Neural cell (in vitro differentiated cells): ENCODE measurements at regions not wholly inside any gene's neighbourhood (a gene's known extent, or its start where the extent isn't known, plus 50 kb on each side); places are given as distances from the start of the nearest gene placed in this dataset.

Source experiments
- H2AFZ ChIP-seq: fragments of 200-600, 300-800 bp; sonication (generic), shearing (Covaris generic); 2 replicates; pipeline ENCODE4 v1.6.0; 2014; ENCODE audit warnings: low read depth, mild to moderate bottlenecking, antibody characterized with exemption, low read length, moderate library complexity
- H3F3A ChIP-seq: fragments of 200-600 bp; shearing (Covaris generic); 2 replicates; pipeline ENCODE4 v1.6.1; 2016; ENCODE audit warnings: mild to moderate bottlenecking, moderate library complexity, mixed read lengths, antibody characterized with exemption, low read length; ENCODE audit not compliant: insufficient read depth, poor library complexity, severe bottlenecking
- H3K27ac ChIP-seq: fragments of 200-600, 300-800 bp; sonication (generic), shearing (Covaris generic); 2 replicates; pipeline ENCODE4 v1.5.1; 2014; ENCODE audit warnings: mild to moderate bottlenecking, low read length, moderate library complexity
- H3K27me3 ChIP-seq: fragments of 300-800, 200-600 bp; sonication (generic), shearing (Covaris generic); 2 replicates; pipeline ENCODE4 v1.6.0; 2014; ENCODE audit warnings: mild to moderate bottlenecking, low read depth, low read length, moderate library complexity; ENCODE audit not compliant: insufficient read depth
- H3K36me3 ChIP-seq: fragments of 300-800, 200-600 bp; sonication (generic), shearing (Covaris generic); 2 replicates; pipeline ENCODE4 v1.5.1; 2014; ENCODE audit warnings: mild to moderate bottlenecking, antibody characterized with exemption, low read length, moderate library complexity; ENCODE audit not compliant: insufficient read depth
- H3K4me2 ChIP-seq: fragments of 300-800, 200-600 bp; sonication (generic), shearing (Covaris generic); 2 replicates; pipeline ENCODE4 v1.6.0; 2014; ENCODE audit warnings: mild to moderate bottlenecking, low read length
- H3K4me3 ChIP-seq: fragments of 300-800, 200-600 bp; sonication (generic), shearing (Covaris generic); 2 replicates; pipeline ENCODE4 v1.5.1; 2014; ENCODE audit warnings: mild to moderate bottlenecking, low read length, moderate library complexity
- H3K79me2 ChIP-seq: fragments of 200-600 bp; shearing (Covaris generic); replicated peaks from 2 replicates; pipeline ENCODE4 v1.6.0; 2014; ENCODE audit warnings: mild to moderate bottlenecking, low read length, moderate library complexity; ENCODE audit not compliant: insufficient read depth
- H3K9ac ChIP-seq: fragments of 300-800, 200-600 bp; sonication (generic), shearing (Covaris generic); 2 replicates; pipeline ENCODE4 v1.6.1; 2016; ENCODE audit warnings: mild to moderate bottlenecking, low read length, mixed read lengths
- H3K9me2 ChIP-seq: fragments of 200-600 bp; shearing (Covaris generic); 2 replicates; pipeline ENCODE4 v1.6.1; 2016; ENCODE audit warnings: mild to moderate bottlenecking, low read length, mixed read lengths; ENCODE audit not compliant: insufficient read depth
- H3K9me3 ChIP-seq: fragments of 200-600, 300-800 bp; sonication (generic), shearing (Covaris generic); 2 replicates; pipeline ENCODE4 v1.6.1; 2016; ENCODE audit warnings: mild to moderate bottlenecking, mixed run types, low read length, moderate library complexity, mixed read lengths
- H4K20me1 ChIP-seq: fragments of 200-600 bp; shearing (Covaris generic); 2 replicates; pipeline ENCODE4 v1.6.1; 2016; ENCODE audit warnings: mild to moderate bottlenecking, mixed run types; ENCODE audit not compliant: insufficient read depth
- CTCF ChIP-seq: fragments of 450-650 bp; IDR thresholded peaks from 2 replicates; pipeline ENCODE4 v1.5.1; 2014; ENCODE audit warnings: antibody characterized with exemption, mild to moderate bottlenecking, moderate library complexity; ENCODE audit not compliant: poor library complexity, severe bottlenecking
- EP300 ChIP-seq: fragments of 450-650 bp; conservative IDR thresholded peaks from 2 replicates; pipeline ENCODE4 v1.6.1; 2014; ENCODE audit warnings: antibody characterized with exemption, mild to moderate bottlenecking, moderate library complexity; ENCODE audit not compliant: poor library complexity, severe bottlenecking
- EZH2 ChIP-seq: fragments of 200-600, 300-800 bp; shearing (Covaris generic), sonication (generic); IDR thresholded peaks from 2 replicates; pipeline ENCODE4 v1.6.1; 2014; ENCODE audit warnings: antibody characterized with exemption, low read length, borderline replicate concordance, mild to moderate bottlenecking; ENCODE audit not compliant: insufficient read depth, poor library complexity, severe bottlenecking
- MXI1 ChIP-seq: fragments of 450-650 bp; conservative IDR thresholded peaks from 2 replicates; pipeline ENCODE4 v1.6.1; 2014; ENCODE audit warnings: antibody characterized with exemption, mild to moderate bottlenecking; ENCODE audit not compliant: poor library complexity, severe bottlenecking
- POLR2AphosphoS5 ChIP-seq: IDR thresholded peaks from 2 replicates; pipeline ENCODE4 v1.6.1; 2012
- RAD21 ChIP-seq: fragments of 450-650 bp; conservative IDR thresholded peaks from 2 replicates; pipeline ENCODE4 v1.6.1; 2014; ENCODE audit warnings: antibody characterized with exemption, mild to moderate bottlenecking, moderate library complexity
- REST ChIP-seq: IDR thresholded peaks from 2 replicates; pipeline ENCODE4 v1.6.1; 2012; ENCODE audit warnings: borderline replicate concordance
- SMC3 ChIP-seq: fragments of 450-650 bp; conservative IDR thresholded peaks from 2 replicates; pipeline ENCODE4 v1.6.1; 2014; ENCODE audit warnings: antibody characterized with exemption, mild to moderate bottlenecking, moderate library complexity; ENCODE audit not compliant: poor library complexity
- TAF1 ChIP-seq: IDR thresholded peaks from 2 replicates; pipeline ENCODE4 v1.6.1; 2012; ENCODE audit warnings: low read depth

GRCh38 chr3:64924961-64925360 lies 237.2 kb upstream of the ADAMTS9 start:
- H3K9ac ChIP-seq = no peak overlapping the region
- no peak overlapping the region for H3K4me3 ChIP-seq
- no peaks in the 10 kb centered on the region for H3K9me3 ChIP-seq
- H3K79me2 ChIP-seq = no peaks in the 10 kb centered on the region
- no peaks in the 10 kb centered on the region for H3K27me3 ChIP-seq
- TF ChIP-seq MXI1 (no peak), SMC3 (no peak), TAF1 (no peak), POLR2AphosphoS5 (no peak), EP300 (no peak), CTCF (no peak)
- H4K20me1 ChIP-seq = no peaks in the 10 kb centered on the region
- H2AFZ ChIP-seq = no peak overlapping the region
- H3K4me2 ChIP-seq = no peak overlapping the region
- no peaks in the 10 kb centered on the region for H3K9me2 ChIP-seq
- no peak overlapping the region for H3K27ac ChIP-seq
- no peaks in the 10 kb centered on the region for H3F3A ChIP-seq
- H3K36me3 ChIP-seq = no peaks in the 10 kb centered on the region

- TF ChIP-seq SMC3 (no peak), REST (no peak), MXI1 (no peak), RAD21 (no peak), POLR2AphosphoS5 (no peak), TAF1 (no peak), CTCF (no peak), EZH2 (no peak), EP300 (no peak)
- H3K4me2 ChIP-seq = no peak overlapping the region
- H3K27ac ChIP-seq = no peak overlapping the region
- no peak overlapping the region for H3K4me3 ChIP-seq
- no peaks in the 10 kb centered on the region for H4K20me1 ChIP-seq
- no peak overlapping the region for H3K9ac ChIP-seq
- no peaks in the 10 kb centered on the region for H3K9me3 ChIP-seq
- H3K9me2 ChIP-seq = no peaks in the 10 kb centered on the region
- H3F3A ChIP-seq = no peaks in the 10 kb centered on the region
- no peaks in the 10 kb centered on the region for H3K79me2 ChIP-seq
- no peaks in the 10 kb centered on the region for H3K27me3 ChIP-seq
- H3K36me3 ChIP-seq = no peaks in the 10 kb centered on the region
- no peak overlapping the region for H2AFZ ChIP-seq
These were observed 234.4 kb upstream of the ADAMTS9 start for GRCh38 chr3:64922213-64922612.
